ENCODE measurements at regions not wholly inside any gene's neighbourhood (a gene's known extent, or its start where the extent isn't known, plus 50 kb on each side); places are given as distances from the start of the nearest gene placed in this dataset.

- TF ChIP-seq SMC3 (IDR thresholded peaks at IDR 0.05; ENCODE audit: low read length) (no peak), RAD21 (CRISPR knock-in tag; IDR thresholded peaks at IDR 0.05) (no peak)
Measured at GRCh38 chr3:180138871-180139270, 102.1 kb upstream of the PEX5L start.
